Activated CD8-positive, alpha-beta memory T cell treated with anti-CD3 and anti-CD28 coated beads for 24 hours (primary cell): ENCODE measurements at regions not wholly inside any gene's neighbourhood (a gene's known extent, or its start where the extent isn't known, plus 50 kb on each side); places are given as distances from the start of the nearest gene placed in this dataset.
"Not testable (repeated sequence)": the region's sequence is repeated elsewhere in the genome, so short reads cannot be mapped to it uniquely, and the experiment has no call there.

Source experiments
- DNase-seq: peaks from one replicate; pipeline ENCODE4 v3.0.0-alpha.2; 2020

DNA sequence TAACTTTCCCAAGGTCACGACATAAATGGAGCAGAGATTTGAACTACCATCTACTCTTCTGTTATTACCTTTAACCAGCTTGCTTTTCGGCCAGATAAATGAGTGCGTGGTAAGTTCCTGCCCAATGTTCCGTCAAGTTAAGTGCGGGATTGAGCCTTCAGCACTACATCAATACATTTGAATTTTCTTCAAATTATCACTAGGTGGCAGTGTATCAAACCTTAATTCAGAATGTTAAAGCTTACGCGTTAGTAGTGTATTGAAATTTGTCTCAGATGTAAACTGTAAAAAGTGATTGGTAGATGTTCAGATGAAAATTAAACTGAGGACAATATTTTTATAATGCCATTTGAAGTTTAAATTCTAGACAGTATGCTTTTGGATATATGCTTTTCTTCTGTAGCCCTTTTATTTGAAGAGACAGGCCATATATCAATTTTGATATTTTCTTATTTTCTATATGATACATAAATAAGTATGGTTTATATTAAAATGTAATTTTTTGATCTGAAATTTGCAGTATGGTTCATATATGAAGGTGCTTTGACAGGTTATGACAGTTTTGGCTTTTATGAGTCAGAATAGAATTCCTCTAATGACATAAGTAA is 681.3 kb downstream of the ADCYAP1 start:
- DNase-seq: no peak

DNA sequence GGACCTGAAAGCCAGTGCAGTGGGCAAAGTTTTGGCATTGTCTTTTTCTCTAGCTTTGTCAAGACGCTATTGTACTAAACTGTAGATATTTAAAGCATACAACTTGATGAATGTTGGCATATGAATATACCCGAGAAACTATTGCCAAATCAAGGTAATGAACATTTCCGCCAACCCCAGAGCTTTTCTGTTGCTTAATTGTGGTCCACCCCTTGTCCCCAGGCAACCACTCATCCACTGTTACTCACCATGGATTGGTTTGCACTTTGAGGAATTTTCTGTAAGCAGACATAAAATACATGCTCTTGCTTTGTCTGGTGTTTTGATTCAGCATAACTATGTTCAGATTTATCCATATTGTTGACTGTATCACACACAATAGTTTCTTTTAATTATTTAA is 688.4 kb downstream of the ADCYAP1 start:
- DNase-seq: no peak

DNA sequence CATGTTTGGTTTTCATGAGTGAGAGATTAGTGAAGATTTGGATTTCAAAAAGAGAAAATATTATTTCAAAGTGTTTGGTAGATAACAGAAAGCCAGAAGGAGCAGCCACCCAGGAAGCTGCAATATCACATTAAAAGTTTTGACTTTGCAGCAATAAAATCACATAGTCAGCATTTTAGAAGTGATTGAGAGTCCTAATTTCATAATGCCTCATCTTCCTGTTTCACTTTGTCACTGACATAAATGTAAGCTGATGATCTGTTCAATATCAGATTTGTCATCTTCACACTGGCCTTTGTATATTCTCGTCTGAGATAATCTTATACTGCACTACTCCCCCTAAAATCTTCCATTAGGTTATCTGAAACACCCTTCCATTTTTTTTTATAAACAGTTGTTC is 690.5 kb downstream of the ADCYAP1 start:
- no peak for DNase-seq

DNA sequence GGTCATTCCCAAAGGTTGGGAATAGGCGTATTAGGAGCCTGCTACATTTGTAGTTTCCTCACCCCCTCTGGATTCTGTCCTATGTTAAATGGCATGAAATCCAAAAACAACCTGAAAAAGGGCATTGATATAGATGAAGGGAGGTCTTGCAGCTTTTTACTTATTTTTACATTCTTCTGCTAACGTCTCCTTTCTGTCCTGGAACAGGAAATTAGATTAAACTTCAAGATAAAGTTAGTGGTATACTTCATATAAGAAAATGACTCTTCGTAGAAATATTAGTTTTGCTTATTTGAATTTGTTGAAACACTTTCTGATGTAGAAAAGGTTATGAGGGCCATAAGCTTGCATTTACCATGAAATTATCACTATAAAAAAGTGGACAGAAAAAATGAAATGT is 694.5 kb downstream of the ADCYAP1 start:
- no peak for DNase-seq

DNA sequence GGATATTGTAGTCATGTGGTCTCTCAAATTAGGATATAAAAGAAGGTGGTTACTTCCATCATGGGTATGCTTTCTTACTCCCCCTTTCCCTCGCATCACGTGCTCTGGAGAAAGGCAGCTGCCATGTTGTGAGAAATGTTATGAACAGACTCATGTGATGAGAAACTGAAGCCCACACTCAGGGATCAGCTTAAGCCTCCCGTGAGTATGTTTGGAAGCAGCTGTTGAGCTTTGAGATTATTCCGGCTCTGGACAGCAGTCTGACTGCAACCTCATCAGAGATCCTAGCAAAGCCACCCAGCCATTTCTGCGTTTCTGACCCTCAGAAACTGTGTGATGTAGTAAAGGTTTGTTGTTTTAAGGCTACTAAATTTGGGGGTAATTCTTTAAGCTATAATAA is 700.1 kb downstream of the ADCYAP1 start:
- no peak for DNase-seq

DNA sequence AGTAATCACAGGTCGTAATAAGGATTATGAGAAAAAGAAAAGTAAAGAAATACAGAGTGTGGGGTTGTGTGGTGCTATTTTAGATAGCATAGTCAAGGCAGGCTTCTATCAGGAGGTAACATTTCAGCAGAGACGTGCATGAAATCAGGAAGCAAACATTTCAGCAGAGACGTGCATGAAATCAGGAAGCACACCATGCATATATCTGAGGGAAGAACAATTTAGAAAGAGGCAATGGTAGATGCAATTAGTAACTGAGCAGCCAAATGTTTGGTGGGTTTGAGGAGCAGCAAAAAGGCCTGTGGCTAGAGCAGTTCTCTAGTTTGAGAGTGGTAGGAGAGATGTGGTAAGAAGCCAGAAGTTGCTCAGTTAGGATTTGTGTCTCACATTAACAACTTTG is 713.7 kb downstream of the ADCYAP1 start:
- no peak for DNase-seq

DNA sequence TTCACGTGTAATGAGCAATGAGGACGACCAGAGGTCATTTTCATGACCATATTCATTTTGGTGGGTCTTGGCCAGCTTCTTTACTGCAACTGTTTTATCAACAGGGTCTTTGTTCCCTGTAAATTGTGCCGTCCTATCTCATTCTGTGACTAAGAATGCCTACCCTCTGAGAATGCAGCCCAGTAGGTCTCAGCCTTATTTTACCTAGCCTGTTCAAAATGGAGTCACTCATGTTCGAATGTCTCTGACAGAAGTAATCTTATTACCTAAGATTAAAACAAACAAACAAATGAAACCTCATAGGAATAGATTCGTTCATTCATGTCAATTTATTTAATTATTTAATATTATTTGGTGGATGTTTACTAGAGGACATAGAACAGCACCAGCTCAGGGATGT is 714.8 kb downstream of the ADCYAP1 start:
- no peak for DNase-seq

DNA sequence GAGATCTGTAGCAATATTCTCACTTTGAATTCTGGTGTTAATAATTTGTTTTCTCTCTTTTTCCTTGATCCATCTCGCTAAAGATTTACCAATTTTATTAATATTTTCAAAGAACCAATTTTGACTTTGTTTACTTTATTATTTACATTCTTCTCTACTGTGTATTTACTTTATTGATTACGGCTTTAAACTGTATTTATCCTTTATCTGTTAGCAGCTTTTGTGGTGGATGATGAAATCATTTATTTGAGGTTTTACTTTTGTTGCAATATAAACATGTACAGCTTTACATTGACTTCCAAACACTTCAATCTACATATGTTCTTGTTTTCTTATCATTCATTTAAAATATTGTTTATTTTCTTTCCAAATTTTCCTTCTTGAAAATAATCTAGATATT is 719.9 kb downstream of the ADCYAP1 start:
- no peak for DNase-seq

DNA sequence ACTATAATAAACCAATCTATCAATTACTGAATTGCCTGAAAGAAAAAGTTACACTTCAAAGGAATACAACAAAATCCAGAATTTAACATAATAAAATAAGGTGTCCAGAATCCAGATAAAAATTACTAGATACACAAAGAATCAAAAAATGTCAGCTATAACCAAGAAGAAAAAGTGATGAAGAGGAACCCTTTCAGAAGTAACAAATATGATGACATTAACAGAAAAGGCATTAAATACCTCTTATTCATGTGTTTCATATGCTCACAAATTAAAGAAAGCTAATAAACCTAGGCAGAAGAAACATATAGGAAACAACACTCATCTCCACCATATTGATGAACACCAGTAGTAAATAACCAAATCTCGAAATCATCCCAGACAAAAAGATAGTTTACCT is 722.8 kb downstream of the ADCYAP1 start:
- DNase-seq: no peak

DNA sequence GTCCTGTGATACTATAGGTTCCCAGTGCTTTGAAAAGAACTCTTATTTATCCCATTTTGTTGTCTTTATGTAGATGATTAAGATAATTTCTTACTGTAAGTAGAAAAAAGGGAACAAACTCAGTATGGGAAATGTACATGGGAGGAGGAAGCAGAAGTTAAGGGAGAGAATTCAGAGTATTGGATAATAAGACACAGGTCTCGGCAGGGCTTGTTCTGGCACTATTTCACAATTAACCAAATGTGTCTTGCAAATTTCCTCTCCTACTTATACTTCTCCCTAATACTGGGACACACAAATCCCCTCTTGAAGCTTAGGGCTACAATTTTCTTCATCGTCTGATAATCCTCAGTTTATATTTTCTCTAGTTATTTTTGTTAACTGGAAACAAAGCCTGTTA is 744.0 kb downstream of the ADCYAP1 start:
- no peak for DNase-seq

DNA sequence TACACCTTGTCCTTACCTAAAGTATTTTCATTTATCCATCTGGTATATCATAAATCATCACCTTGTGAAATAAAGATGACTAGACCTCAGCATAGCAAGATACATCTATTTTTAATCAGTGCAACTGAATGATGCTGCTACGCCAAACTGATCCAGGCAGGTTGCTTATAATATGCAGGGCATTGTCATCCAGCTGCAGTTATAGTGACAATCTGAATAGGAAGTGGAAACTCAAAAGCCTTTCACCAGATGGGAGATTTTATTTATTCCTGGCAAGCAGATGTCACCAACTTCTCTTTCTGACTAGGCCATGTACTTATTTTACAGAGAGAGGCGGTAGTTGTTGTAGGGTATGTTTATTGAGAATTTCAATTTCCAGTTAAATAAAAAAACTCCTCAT is 747.3 kb downstream of the ADCYAP1 start:
- DNase-seq: no peak

DNA sequence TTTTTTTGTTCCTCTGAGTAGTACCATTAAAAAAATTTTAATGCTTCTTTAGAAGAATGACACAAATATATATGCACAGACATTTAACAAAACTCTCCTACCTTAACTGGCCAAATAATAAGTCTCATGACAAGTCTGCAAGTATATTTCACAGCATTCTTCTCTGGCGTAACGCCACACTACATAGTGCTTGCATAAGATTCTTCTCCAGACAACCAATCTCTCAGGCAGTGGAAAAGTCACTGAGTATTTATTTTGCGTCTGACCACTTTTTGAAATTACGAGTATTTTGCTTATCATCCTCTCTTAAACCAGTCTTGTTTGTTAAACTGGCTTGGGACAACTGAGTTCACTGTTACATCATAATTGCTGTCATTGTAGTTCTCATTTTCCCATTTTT is 749.2 kb downstream of the ADCYAP1 start:
- DNase-seq: no peak

DNA sequence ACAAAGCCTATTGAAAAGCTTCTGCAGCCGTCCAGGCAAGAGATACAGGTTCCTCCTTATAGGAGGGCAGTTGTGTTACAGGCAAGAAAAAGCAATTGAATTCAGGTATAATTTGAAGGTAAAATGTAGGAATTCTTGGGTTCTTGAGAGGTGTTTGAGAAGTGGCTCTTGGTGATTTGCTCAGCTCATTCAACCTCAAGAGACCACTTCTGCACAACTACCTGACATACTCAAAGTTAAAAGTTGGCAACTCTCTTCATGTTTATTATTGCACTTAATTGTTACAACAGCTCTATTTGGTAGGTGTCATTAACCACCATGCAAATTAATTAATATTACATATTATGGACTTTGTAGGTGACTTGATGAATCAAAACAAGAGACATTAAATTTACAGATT is 753.2 kb downstream of the ADCYAP1 start:
- no peak for DNase-seq

DNA sequence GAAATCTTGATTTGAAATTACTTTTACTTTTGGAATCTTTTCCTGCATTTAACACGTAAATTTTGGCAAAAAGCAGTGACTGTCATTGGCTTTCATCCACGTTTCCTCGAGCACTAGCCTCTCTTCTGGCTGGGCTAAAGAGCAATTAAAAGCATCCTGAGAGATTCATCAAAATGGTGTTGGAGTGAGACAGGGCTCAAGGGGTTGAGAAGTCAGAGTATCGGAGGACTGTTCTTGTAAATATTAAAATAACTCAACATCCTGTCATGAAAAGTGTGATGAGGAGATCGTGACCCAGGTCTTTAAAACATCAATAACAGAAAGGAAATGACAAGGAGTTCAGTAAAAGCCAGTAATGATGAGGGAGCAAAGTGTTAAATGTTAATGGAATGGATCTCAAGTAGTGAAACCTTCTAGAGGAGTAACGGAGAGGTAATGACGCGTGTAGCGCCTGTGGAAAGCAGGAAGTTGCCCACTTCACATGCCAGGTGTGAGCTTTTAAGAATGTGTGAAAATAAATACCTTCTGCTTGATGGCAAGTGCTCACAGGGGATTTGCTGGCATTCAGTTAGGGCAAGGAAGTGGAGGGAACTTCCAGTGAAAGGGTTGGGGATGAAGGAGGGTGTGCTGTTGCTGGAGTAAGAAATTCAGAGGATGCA is 754.4 kb downstream of the ADCYAP1 start:
- DNase-seq: no peak

DNA sequence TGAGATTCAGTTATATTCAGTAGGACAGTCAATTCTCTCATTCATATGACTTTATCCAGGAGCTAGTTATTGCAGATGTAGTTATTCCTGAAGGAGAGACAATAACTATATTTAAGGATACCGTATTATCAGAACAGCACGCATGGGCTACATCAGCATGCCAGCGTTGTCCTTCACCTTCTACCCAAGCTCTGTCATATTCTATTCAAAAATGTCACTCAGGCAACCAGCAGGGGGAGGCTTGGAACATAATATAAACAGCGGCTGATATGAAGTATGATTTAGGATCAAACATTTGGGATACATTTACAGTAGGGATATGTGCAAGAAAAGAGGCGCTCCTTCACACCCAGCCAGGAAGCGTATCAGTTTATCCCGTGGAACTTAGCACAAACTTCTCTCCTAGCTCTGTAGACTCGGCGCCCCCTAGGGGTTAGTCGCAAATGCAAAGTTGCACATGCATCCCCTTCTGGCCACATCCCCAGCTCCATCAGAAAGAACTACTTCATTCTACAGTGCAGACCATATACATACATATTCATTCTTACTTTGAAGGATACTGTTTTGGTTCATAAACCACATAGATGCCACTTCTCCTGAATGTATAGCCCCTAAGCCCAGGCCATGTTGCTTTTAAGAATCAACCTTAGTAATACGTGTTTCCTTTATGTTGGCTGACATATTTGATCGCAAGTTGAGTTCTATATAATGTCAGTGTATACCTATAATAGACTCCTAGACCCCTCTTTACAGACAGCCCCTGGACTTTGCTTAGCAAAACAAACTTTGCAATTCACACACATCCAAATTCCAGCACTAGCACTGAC is 759.4 kb downstream of the ADCYAP1 start:
- no peak for DNase-seq

DNA sequence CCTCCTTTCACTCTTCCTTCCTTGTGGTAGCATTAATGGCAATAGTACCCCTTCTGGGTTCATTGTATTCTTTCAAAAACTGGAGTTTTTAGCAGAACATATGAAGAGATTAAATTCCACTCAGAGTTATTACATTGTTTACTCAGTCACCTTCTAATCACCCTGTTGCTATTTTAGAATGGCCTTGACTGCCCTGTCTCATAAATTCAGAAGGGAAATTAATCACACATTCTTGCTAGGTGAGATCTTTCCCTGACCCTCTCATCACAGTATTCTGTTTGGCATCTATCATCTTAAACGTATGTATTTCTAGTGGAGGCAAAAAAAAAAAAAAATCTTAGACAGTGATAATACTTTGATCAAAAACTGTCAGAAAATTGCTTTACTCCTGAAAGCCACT is 760.4 kb downstream of the ADCYAP1 start:
- no peak for DNase-seq

DNA sequence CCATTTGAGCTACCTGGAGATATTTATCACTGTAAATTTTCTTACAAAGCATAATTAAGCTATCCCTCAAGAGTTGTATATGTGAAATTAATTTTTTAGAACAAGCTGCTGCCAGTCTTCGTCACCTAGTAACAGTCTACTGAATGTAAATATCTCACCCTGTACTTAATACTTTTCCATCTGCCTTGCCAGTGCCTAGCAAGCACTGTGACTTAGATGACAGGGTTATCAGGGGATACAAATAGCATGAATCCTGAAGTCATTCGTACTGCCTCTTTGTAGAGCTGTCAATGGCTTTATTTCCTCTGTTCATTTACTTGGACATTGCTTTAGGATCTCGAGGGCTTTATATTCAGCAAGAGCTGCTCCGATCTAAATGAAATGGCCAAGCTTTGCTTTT is 763.6 kb downstream of the ADCYAP1 start:
- DNase-seq: no peak

DNA sequence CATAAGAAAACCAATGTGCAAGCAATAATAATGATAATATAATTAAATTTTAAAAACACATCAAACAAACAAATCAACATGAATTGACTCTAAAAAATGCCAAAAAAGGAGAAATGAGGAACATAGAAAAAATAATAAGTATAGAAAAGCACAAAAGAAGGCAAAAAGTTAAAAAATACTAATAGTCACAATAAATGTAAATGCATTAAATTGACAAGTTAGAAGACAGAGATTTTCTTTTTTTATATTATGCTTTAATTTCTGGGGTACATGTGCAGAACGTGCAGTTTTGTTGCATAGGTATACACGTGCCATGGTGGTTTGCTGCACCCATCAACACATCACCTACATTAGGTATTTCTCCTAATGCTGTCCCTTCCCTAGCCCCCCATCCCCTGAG is 767.0 kb downstream of the ADCYAP1 start:
- DNase-seq: not testable (repeated sequence)

DNA sequence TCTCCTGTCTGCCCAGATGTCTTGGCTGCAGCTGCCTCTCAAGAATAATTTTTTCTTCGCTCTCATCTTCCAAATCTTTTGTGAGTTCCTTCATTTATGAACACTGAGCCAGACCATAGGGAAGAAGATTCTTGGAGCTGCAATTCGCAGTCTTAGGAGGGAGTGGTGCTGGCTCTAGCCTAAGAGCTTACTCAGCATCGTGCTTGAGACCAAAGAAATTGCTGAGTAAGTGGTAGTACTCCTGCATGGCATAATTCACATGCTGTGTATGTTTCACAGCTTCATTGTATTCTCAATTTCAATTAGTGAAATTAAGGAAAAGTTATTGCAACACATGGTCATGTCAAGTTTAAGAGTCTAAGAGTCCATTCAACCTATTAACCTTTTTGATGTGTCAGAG is 771.7 kb downstream of the ADCYAP1 start:
- no peak for DNase-seq

DNA sequence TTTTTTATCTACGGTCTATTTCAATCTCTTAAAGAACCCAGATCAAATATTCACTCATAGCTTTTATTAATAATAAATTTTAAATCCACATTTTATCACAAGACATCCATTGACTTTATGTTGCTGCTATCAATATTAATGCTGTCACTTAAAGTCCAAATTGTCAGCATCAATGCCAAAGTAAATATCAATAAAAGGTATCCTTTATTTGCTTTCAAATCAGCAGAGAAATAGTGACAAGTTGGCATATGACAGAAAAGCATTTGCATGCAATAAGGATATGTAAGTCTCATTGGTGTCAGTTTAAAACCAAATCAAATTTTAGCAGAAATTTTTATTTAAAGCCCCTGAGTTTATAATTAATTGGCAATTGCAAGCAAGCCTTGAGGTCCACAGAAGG is 775.4 kb downstream of the ADCYAP1 start:
- no peak for DNase-seq

DNA sequence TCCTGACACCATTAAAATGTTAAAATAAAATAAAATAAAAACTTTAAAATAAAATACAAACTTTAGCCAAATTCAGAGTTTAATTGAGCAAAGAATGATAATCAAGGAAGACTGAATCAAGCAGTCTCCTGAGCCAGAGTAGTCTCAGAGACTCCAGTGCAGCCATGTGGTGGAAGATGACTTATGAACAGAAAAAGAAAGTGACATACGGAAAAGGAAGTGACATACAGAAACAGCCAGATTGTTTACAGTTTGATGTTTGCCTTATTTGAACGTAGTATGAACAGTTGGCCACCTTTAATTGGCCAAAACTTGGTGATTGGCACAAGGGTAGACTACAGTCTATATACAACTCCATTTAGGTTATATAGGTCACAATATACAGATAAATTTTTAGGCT is 787.2 kb downstream of the ADCYAP1 start:
- no peak for DNase-seq

DNA sequence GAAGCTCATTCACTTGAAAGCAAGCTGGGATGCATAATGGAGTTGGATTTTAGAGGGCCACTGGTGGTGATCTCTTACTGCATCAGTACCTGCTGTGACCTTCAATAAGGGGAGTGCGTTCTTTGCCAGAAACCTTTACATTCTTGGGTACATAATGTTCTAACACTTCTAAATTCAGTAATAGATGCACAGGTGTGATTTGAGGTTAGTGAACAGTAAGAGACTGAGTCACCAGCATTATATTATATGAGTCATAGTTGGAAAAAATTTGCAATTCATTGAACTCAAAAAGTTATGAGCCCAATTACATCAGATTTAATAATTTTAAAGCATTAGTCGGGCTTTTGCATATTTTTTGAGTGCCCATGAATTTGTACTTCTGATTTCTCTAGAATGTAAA is 803.3 kb downstream of the ADCYAP1 start:
- no peak for DNase-seq

DNA sequence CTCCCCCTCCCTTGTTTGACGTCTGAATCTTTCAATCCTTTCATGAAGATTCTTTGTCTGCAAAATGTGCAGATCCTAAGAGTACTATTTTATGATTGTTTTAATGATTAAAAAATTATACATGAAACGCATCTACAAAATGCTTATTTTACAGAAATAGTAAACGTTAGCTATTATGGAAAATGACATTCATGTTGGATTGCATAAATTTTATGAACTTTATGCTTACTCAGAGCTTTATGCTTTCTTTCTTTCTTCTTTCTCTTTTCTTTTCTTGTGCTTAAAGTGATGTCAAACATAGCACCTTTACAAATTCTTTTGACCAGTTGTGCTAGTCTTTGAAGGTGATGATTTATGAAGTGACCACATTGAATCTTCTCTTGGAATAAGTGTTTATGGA is 805.4 kb downstream of the ADCYAP1 start:
- no peak for DNase-seq

DNA sequence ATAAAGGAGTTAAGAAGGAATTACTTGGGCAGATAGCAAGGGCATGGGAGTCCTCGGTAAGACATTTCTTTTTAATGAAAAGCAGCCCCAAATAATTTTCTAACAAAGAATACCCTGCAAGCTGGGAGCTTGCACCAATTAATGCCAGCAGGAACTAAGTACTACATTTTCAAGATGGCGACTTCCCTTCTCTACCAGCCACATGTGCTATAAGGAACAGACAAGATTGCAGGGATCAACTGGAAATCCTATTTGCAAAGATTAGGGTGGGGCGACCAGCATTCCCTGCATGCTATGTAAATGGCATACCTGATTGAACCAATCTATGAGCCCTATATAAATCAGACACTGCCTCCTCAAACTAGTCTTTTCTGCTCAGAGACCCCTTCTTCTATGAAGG is 827.5 kb downstream of the ADCYAP1 start:
- no peak for DNase-seq
